Lung microvascular endothelial cell (primary cell): ENCODE measurements at regions not wholly inside any gene's neighbourhood (a gene's known extent, or its start where the extent isn't known, plus 50 kb on each side); places are given as distances from the start of the nearest gene placed in this dataset.

ENCODE experiments used
- DNase-seq, 2 donors: peaks; one replicate each; pipeline versions ENCODE4 v3.0.0 to v3.0.0-alpha.2; 2010; ENCODE audit warnings: low read depth in 2 of 2

DNA sequence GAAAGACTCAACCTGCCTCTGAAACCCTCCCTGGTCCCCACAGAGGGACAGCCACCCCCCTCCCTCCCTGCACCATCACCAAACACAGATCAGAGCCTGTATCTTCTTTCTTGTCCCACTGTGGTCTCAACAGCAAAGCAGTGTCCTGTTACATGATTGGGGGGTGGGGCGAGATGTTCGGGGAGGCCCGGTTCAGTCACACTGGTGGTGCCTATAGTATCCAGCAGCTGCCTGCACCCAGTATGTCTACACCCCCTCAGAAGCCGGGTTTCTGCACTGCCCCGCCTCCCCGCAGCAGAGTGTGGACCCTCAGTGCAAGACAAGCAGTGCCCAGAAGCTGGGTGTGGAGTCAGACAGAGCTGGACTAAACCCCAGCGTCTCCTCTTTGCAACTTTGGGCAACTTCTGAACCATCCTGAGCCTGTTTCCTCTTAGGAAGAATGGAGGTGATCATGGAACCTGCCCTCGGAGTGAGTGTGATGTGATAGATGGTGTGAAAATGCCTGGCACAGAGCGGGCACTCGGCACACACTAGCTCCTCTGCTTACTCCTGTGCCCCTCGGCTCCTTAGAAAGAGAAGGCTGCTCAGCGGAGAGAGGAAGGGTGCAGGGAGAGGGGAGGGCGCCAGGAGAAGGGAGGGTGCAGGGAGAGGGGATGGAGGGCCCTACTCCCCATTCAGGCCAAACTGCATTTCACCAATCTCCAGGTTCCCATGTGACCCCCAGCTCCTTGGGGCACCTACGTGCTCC is 84.0 kb upstream of the TNRC6C start:
- DNase-seq: no peak

DNA sequence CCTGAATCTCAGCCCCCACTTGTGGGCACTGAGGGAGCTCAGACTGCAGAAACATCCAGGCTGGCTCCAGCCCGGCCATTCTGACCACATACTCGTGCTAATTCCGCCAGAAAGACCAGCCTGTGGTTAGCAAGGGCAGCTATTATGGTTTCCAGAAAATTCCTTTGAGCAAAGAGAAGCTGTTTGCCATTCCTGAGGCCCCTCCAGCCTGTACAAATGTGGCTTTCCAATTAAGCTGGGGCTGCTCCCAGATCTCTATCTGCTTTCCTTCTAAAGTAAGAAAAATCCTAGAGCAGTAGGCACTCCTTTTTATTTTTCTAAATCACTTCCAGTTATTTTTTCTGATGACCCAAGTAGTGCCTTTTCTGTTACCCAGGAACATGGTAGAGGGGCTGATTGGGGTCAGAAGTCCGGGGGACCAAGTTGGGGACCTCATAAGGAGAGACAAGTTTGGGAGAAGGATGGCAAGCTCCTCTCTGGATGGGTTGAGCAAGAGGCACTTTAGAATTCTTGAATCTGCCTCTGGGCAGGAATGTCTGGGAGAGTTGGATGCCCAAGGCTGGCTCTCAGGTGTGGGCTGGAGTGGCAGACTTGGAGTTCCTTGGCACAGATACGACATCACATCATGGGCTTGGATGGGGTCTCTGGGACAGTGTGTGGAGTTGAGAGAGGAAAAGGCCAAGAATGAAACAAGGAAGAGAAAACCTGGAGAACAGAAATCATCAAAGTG is 83.3 kb upstream of the TNRC6C start:
- no peak for DNase-seq

DNA sequence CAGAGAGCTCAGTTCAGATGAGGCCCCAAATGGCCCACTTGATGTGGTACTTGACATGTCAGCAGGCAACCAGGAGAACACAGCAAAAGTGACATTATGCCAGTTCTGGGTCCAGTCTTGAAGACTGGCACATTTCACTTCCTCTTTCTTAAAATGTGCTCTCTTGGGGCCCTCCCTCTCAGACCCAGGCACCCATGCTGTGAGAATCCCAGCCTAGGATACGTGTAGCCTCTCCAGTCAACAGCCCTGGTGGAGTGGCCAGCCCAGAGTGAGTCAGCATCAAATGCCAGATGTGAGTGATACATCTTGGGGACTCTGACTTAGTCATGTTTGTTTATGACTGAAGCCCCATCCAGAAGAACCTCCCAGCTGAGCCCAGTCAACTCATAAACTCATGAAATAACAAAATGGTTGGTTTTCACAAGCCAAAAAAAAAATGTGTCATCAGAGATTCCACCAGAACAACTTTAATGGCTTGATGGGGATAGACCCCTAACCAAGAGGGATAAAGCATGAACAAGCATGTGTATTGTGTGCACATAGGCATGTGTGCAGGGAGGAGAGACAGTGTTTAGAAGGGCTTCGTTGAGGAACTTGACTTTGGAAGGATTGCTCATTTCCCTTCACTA is 82.5 kb upstream of the TNRC6C start:
- no peak for DNase-seq

DNA sequence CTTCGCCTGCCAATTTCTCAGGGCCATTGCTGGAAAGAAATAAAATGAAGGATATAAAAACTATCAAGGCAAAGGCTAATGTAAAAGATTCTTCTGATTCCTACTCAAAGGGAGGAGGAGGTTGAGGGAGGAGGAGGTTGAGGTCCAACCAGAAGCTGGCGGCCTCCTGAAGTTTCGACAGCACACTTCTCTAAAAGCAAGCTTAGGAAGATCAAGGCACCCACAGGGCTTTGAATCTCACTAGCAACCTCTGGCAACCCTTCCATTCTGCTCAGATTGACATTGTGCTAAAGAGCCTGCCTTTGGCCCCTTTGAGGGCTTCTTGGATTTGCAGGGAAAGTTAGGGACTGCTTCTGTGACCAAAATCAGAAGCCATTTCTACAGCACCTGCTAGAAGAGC is 81.5 kb upstream of the TNRC6C start:
- DNase-seq: no peak

DNA sequence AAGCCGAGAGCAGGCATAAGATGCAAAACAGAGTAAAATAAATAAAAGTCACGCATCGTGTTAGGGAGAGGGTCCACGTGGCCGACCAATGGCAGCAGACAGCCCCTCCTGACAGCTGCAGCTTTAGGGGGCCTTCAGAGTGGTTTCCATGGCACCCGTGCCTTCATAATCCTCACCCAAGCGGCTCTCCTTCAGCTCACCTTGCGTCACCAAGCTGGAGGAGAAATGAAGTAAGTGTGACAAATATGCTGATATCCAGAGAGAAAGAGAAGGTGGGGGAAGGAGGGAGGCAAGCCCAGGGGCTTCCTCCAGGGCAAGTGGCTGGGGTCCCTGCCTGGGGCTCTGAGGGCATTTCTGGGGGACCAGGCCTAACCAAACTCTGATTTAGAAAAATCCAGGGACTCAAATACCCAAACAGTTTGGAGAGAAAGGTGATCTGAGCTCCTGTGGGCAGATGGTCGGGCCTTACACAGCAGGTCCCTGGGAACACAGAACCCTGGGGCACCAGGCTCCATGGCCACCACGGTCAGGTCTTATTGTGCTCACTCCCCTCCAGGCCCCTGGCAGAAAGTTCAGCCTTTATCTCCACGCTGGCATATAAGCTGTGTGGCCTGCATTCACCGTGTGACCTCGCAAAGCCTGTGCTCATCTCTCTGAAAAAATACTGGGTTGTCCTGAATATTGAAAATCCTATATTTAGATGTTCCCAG is 80.7 kb upstream of the TNRC6C start:
- no peak for DNase-seq

DNA sequence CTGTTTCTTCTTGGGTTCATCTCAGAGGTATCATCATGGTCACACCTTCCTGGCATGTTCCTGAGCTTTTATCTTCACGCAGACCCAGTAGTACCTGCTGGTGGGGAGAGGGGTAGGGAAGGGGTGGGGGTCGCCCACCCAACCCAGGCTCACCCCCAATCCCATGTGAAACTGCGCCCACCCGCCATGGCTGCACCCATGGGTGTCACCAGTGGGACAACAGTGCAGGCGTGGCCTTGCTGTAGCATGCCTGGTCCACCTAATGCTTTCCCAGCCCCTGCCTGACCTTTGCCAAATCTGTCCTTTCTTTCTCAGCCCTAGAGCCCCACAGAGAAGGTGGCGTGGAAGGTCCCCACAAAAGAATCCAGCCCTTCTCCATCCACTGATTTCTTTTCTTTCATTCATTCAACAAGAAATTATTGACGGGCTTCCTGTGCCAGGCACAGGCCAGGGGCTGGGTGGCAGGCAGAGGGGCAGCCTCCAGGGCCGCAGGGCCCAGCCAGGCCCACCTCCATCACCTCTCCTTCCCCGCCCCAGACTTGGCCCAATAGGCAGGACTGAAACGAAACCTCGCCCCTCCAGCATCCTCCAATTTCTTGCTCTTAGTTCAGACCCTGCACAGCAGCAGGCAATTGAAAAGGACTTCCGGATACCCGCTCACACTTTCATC is 79.1 kb upstream of the TNRC6C start:
- DNase-seq: no peak

DNA sequence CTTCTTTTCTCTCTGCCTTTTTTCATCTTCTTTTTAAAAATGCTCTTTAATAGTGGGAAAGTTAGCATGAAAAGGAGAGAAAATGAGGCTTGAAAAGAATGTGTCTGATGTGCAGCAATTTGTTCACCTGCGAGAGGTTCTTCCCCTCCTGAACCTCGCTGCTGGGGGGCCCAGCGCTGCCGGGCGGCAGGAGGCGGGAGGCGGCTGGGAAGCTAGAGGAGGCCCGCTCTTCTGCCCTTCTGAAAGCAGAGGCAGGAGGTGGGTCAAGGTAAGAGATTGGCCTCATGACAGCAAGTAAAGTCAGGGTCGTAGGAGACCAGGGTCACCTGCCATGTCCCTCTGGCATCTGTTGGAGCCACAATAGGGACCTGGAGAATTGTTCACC is 78.6 kb upstream of the TNRC6C start:
- no peak for DNase-seq

DNA sequence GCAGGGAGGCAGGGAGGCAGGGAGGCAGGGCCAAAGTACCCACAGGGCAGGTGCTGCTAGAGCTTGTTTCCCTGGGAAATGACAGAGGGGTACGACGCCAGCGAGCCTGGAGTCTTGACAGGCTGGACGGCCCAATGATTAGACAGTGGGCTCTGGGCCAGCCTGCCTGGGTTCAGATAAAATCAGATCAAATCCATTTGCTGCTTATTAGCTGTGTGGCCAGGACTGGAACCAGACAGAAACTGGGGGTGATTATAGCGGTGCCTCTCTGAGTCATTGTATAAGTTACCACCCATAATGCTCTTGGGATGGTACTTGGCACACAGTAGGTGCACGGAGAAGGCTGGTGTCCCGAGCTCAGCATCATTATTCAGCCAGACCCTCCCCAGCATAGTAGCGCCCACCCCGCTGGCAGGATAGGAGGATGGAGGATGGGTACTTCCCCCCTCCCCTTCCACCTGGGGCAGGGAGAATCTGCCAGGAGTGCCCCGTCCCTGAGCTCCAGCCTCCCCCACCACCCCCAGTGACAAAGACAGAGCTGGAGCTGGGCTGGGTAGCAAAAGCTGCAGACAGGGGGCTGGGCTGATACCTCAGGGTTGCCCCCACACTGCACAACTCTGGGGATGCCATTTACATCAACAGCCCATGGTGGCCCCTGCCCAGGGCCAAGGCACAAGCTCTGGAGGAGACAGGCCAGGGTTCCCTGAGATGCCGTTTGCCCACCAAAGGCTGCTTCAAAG is 77.6 kb upstream of the TNRC6C start:
- no peak for DNase-seq

DNA sequence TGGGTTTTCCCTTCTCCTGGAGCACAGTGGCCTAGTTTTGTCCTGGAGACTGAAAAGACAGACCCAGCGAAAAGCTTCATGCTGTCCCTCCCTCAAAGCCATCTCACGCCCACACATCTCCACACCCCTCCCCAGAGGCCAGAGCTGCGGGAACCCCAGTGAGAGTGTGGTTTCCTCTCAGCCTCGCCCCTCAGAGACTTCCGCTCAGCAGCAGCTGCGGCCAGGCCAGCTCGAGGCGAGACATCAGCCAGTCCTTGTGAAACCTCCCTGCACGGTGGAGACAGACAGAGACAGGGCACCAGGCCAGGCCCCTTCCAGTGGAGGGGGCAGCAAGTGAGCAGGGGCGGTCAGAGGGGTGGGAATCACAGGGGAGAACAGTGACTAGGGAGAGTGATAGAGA is 77.0 kb upstream of the TNRC6C start:
- DNase-seq: no peak

DNA sequence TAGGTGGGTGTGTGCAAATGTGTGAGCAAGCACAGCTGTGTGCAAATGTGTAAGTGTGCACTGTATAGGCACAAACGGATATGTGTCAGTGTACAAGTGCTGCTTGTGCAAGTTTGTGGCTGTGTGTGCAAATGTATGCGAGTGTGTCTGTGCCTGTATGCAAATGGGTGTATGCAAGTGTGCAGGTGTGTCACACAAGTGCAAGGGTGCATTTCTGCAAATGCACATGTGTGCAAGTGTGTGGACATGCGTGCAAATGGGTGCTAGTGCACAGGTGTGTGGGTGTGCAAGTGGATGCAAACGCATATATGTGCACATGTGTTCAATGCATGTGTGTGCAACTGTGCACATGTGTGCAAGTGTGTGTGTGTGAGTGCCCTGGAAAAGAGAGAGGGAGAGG is 76.5 kb upstream of the TNRC6C start:
- no peak for DNase-seq

DNA sequence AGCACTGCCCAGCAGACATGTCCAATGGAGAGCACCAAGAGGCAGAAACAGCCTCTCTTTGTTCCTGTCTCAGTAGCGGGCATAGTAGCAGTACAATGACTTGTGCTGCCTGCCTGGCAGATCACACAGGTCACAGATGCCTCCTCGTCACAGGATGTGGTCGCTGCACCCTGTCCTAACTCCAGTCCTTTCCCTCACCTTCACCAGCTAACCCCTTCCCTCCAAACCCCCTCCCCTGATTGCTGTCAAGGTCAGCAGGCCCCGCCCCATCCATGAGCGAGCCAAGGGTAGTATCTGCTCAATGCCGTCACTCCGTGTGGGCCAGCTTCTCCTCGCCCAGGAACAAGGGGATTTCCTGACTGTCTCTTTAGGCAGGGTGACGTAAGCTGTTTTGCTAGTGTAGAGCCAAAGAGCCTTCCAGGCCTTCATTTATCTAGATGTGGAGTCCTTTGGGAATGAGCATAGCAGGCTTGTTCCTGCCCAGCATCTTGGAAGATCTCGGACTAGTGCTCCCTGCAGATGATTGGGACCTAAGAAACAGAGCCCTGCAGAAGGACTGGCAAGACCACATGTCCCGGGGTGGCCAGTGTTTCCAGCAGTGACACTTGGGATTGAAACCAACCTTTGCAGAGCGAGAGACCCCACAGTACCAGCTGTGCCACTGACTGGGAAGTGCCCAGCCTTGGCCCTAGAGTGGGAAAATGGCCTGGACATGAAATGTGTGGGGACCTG is 75.9 kb upstream of the TNRC6C start:
- peak in 1 of 2 donors; percentile 11 for DNase-seq

DNA sequence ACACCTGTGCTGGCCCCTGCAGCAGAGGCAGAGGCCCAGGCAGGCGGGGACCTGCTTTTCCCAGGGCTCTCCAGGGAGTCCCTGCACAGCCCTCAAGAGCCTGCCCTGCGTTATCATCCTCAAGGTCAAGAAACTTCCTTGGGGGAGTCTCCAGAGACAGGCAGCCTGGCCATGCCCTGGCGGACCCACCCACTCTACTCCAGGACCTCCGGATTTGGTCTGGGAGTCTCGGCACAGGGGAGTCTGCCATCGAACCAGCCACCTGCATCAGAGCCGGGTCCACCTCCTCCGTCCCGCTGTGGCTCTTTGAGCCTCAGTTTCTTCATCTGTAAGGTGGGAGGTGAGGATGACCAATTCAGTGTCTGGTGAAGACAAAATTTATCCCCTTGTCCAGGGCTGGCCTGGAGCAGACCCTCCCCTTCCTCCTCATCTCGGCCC is 75.3 kb upstream of the TNRC6C start:
- no peak for DNase-seq

DNA sequence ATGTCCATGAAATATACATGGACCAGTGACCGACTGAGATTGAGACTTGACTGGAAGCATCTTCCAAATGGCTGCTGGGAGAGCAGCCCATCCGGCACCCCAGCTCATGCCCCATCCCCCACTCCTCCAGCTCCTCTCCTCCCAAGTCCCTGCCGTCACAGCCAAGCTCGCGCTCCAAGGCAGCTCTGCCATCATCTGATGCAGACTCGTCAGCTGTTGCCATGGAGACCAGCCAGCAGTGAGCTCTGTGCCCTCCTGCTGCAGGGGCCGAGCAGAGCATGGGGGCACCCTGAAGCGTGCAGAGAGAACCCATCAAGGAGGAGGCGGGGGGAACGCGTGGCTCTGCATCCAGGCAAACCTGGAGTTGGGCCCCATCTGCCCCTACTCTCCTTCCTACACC is 74.5 kb upstream of the TNRC6C start:
- DNase-seq: no peak

DNA sequence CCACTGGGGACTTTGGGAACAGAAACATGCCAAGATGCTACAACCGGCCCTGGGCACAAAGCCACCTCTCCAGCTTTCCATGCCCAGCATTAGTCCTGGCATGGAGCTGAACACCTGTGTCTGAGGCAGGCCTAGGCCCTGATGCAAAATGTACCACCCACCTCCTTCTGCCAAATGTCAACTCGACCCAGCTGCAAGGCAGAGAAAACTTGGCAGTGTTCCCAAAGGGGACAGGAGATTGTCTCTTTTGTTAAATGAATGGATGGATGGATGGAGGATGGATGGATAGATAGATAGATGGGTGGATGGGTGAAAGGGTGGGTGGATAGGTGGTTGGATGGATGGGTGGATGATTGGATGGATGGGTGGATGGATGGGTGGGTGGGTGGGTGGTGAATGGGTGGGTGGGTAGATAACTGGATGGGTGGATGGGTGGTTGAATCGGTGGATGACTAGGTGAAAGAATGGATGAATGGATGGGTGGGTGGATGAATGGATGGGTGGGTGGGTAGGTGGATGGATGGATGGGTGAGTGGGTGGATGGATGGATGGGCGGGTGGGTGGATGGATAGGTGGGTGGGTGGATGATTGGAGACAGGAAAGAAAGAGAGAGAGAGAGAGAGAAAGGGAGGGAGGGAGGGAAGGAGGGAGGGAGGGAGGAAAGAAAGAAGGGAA is 73.4 kb upstream of the TNRC6C start:
- no peak for DNase-seq

DNA sequence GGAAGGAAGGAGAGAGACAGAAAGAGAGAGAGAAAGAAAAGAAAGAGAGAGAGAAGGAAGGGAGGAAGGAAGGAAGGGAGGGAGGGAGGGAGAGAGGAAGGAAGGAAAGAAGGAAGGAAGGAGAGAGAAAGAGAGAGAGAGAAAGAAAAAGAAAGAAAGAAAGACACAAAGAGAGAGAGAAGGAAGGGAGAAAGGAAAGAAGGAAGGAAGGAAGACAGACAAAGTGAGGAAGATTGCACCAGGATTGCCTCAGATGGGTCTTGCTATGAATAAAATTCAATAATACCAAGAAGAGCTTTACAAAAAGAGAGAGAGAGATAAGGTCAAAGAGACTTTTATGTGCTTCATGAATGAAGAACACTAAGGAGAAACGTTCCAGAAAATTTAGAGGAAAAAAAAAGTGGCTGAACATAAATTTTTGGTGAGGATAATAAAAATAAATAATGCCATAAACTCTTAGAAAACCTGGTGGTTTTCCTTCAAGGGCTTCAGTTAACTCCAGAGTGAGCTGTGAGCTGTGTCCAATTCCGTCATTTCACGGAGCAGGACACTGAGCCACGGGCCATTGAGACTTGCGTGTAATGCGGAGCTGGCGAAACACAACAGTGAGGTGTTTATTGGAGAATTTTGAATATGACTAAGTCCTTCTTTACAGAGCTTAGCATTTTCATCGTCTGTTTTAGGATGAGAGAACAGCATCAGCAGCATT is 72.7 kb upstream of the TNRC6C start:
- DNase-seq: no peak

DNA sequence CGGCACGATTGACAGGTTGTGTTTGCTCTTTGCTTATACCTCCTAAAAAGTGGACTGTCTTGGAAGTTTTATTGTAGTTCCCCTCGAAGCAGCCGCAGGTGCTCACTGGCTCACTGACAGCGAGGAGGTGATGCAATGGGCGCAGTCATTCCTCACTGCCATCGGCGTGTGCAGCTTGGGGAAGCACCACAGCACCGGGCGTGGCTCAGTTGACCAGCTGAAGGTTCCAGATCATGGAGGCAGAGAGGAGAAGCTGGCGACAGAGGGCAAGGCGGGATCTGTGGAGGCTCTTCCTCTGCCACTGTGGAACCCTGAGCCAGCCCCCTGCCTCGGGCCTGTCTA is 72.1 kb upstream of the TNRC6C start:
- no peak for DNase-seq

DNA sequence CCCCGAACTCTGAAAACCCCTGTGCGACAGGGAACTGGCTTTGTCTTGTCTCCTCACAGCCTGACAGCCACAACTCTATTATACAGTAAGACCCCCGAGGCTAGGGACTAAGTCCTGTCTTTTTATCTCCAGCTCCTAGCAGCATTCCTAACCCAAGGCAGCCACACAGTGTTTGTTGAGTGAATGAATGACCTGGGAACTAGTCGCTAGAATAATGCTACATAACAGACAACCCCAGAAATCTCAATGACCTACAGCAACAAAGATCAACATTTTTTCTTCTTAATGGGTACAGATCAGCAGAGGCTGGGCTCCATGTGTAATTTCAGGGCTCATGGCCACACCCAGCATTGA is 71.4 kb upstream of the TNRC6C start:
- no peak for DNase-seq

DNA sequence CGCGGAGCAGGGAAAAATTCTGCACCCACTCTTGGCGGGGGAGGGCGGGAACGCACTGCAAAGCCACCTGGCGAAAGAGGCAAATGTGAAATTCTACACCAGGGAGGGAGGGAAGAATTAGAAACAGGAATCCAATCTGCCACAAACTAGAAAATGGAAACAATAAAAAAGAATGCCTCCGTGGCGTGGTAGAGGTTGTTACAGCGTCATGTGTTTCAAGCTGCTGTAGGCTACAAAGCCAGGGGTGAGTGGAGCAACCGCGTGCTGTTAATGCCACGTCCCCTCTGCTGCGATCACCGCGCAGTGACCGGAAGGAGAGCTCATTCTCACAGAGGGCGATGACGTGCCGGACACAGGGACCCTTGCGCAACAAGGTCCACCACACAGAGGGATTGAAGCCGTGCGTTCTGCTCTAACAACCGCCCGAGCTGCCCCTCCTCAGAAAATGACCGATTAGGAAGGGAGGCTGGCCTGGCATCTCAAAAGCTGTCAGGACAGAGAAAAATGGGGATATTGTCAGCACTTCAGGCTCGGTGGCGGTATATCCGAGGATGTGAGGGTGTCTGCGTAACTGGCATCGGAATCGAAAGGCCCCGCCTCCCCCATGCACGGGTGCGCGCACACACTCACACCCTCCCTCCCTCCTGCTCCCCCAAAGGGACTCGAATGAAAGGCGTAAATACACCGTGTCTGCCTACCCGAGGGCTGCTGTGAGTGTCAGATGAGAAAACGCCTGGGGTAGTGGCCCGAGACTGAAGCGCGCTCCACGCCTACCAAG is 70.8 kb upstream of the TNRC6C start:
- DNase-seq: peak; percentile 43 to 90
